ENCODE measurements at regions not wholly inside any gene's neighbourhood (a gene's known extent, or its start where the extent isn't known, plus 50 kb on each side); places are given as distances from the start of the nearest gene placed in this dataset.
"Not testable (repeated sequence)": the region's sequence is repeated elsewhere in the genome, so short reads cannot be mapped to it uniquely, and the experiment has no call there.

GRCh38 chr5:36459176-36460135 is 146.9 kb upstream of the SLC1A3 start:
- DNase-seq (ENCODE audit: low read depth in 1 of 2, low spot score in 1 of 2) (peak in 1 of 2 experiments; percentile 37), FAIRE-seq (no peak), ATAC-seq (peak; percentile 30 to 67; a peak in 4 of 6 replicates)
- Histone ChIP-seq H3K9me3 (no peaks in the 10 kb centered on the region), H3K4me2 (no peak overlapping the region), H3K27ac (no peak overlapping the region), H3K4me3 (no peak overlapping the region), H3K4me1 (no peaks in the 10 kb centered on the region)
- POLR2A ChIA-PET, result no interaction called here
- 4% methylated on average over 5 of the region's 5 CpGs for WGBS (ENCODE audit: missing lambda C conversion rate)
- CTCF ChIA-PET, result interaction anchor here (1.0 to 1.9 kb wide), 2 partner anchors 11 to 236 kb away, joined by 3 to 7 read pairs; no protein-coding TSS in a partner anchor
- TF ChIP-seq RAD21 (conservative IDR thresholded peaks at IDR 0.05 in 1 of 2, IDR thresholded peaks at IDR 0.05 in 1 of 2) (peak in 1 of 2 experiments; percentile 26; a peak in 1 of 5 replicates), SREBF2 (IDR thresholded peaks at IDR 0.05) (no peak), CHD4 (IDR thresholded peaks at IDR 0.05; ENCODE audit: borderline replicate concordance) (no peak), EHF (CRISPR knock-in tag; IDR thresholded peaks at IDR 0.05) (no peak), USF2 (IDR thresholded peaks at IDR 0.05) (no peak), BHLHE40 (IDR thresholded peaks at IDR 0.05; ENCODE audit: low read depth, low read length) (no peak), RFX5 (IDR thresholded peaks at IDR 0.05) (no peak), BCL3 (IDR thresholded peaks at IDR 0.05) (no peak), KDM5A (IDR thresholded peaks at IDR 0.05) (no peak), MYC (IDR thresholded peaks at IDR 0.05; ENCODE audit: borderline replicate concordance, low read length) (no peak)
- TF ChIP-seq, protein P1, sequence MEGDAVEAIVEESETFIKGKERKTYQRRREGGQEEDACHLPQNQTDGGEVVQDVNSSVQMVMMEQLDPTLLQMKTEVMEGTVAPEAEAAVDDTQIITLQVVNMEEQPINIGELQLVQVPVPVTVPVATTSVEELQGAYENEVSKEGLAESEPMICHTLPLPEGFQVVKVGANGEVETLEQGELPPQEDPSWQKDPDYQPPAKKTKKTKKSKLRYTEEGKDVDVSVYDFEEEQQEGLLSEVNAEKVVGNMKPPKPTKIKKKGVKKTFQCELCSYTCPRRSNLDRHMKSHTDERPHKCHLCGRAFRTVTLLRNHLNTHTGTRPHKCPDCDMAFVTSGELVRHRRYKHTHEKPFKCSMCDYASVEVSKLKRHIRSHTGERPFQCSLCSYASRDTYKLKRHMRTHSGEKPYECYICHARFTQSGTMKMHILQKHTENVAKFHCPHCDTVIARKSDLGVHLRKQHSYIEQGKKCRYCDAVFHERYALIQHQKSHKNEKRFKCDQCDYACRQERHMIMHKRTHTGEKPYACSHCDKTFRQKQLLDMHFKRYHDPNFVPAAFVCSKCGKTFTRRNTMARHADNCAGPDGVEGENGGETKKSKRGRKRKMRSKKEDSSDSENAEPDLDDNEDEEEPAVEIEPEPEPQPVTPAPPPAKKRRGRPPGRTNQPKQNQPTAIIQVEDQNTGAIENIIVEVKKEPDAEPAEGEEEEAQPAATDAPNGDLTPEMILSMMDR (IDR thresholded peaks at IDR 0.05), result 0 out of 3 replicates have a peak, but pooled peaks have one; percentile 13
- TF ChIP-seq, protein P2, sequence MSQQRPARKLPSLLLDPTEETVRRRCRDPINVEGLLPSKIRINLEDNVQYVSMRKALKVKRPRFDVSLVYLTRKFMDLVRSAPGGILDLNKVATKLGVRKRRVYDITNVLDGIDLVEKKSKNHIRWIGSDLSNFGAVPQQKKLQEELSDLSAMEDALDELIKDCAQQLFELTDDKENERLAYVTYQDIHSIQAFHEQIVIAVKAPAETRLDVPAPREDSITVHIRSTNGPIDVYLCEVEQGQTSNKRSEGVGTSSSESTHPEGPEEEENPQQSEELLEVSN (IDR thresholded peaks at IDR 0.05; ENCODE audit: borderline replicate concordance, low read depth), result no peak

DNA sequence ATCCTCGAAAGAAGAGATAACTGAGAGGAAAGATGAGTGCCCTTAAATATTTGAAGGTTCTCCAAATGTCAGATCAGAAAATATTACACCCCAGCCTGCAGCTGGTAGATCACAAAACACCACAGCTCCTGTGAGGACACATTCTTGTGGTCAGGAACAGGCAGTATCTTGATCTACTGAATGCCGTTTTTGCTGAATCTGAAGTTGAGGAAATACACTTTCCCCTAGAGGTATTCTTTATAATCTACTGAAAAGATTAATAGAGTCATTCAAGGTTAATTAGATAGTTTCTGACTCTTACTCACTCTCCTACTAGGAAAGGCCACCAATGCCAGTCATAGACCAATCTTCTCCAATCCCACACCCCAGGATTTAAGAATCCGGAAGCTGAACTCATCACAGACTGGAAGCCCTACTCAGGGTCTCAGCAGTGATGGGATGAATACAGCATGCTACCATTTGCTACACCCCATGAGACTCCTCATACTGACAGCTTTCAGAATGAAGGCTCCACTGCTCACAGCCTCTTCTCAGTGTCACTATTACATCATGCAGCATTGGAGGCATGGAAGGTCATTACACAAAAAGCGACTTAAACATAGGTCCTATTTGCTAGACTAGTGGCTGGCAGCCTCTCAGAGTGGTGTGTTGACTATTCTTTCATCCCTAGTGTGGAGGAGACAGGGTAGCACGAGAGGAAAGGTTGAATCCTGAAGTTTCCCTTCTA is 143.9 kb upstream of the SLC1A3 start:
- ATAC-seq (no peak), FAIRE-seq (no peak), DNase-seq (ENCODE audit: low read depth in 1 of 2, low spot score in 1 of 2) (no peak)
- Histone ChIP-seq H3K4me1 (no peaks in the 10 kb centered on the region), H3K4me2 (no peak overlapping the region), H3K4me3 (no peak overlapping the region), H3K9me3 (no peaks in the 10 kb centered on the region), H3K27ac (no peak overlapping the region)
- TF ChIP-seq GATA3 (IDR thresholded peaks at IDR 0.05; ENCODE audit: borderline replicate concordance) (no peak), MYC (IDR thresholded peaks at IDR 0.05; ENCODE audit: borderline replicate concordance, low read length) (no peak), CEBPB (IDR thresholded peaks at IDR 0.05) (no peak), KDM1A (IDR thresholded peaks at IDR 0.05; ENCODE audit: low read depth) (no peak)
- WGBS (ENCODE audit: missing lambda C conversion rate), result 19% methylated on average over 5 of the region's 5 CpGs
- CTCF ChIA-PET, result interaction anchor here (0.9 kb wide), 1 partner anchor 233 kb away, joined by 3 read pairs; no protein-coding TSS in a partner anchor
- POLR2A ChIA-PET, result no interaction called here

- H3K4me2 ChIP-seq; H3K4me1 ChIP-seq; H3K4me3 ChIP-seq; ATAC-seq; FAIRE-seq; H3K9me3 ChIP-seq; CTCF ChIA-PET; POLR2A ChIA-PET; DNase-seq (ENCODE audit: low read depth in 1 of 2, low spot score in 1 of 2); H3K27ac ChIP-seq: not testable (repeated sequence)
- 50% methylated on average over 1 of the region's 2 CpGs for WGBS (ENCODE audit: missing lambda C conversion rate)
These were observed 130.5 kb upstream of the SLC1A3 start for GRCh38 chr5:36475942-36476341.
